Endothelial cell of umbilical vein (primary cell): ENCODE measurements at regions not wholly inside any gene's neighbourhood (a gene's known extent, or its start where the extent isn't known, plus 50 kb on each side); places are given as distances from the start of the nearest gene placed in this dataset.

Source experiments
- BruUV-seq: library from RNA; stranded (reverse); fragments of 400-500 nt; replicated peaks from 2 replicates; lab custom pipeline; 2021; lab: Mats Ljungman, UMichigan
- CTCF ChIA-PET: fragments of 300-600, 350-600 bp; sonication (Branson Sonifier 250); formaldehyde crosslinking; loops from one replicate; lab custom pipeline; 2021; ENCODE audit warnings: antibody characterized with exemption, inconsistent platforms; lab: Charles Lee
- POLR2A ChIA-PET: fragments of 300-600, 350-600 bp; sonication (Branson Sonifier 250); formaldehyde crosslinking; loops from one replicate; lab custom pipeline; 2021; ENCODE audit warnings: antibody characterized with exemption, inconsistent platforms; lab: Charles Lee
- DNase-seq: peaks from one replicate; pipeline ENCODE4 v3.0.0-alpha.2; 2011; ENCODE audit warnings: low read depth, low spot score
- FAIRE-seq: peaks from 2 replicates; lab custom pipeline; 2011; peaks lifted over from hg19 to GRCh38; lab: Jason Lieb, UNC
- H2AFZ ChIP-seq: 2 replicates; pipeline ENCODE4 v1.6.0; 2012; ENCODE audit warnings: low read depth, low read length, control low read depth, inconsistent platforms
- H3K27ac ChIP-seq: 2 replicates; pipeline ENCODE4 v1.5.1; 2011; ENCODE audit warnings: low read depth, mild to moderate bottlenecking, control low read depth, low read length, moderate library complexity; ENCODE audit not compliant: insufficient read depth
- H3K27me3 ChIP-seq, 2 experiments: 2 replicates each; pipeline versions ENCODE4 v1.6.0 to v1.6.1; 2011; ENCODE audit warnings: low read length in 2 of 2, mixed read lengths in 1 of 2; ENCODE audit not compliant: control insufficient read depth in 2 of 2, insufficient read depth in 2 of 2
- H3K36me3 ChIP-seq, 2 experiments: 2 replicates in 1 of 2; 3 replicates in 1 of 2; pipeline ENCODE4 v1.5.1; 2011; ENCODE audit warnings: low read length in 2 of 2, mild to moderate bottlenecking in 1 of 2, moderate library complexity in 1 of 2; ENCODE audit not compliant: control insufficient read depth in 2 of 2, insufficient read depth in 2 of 2; ENCODE audit errors: extremely low read depth in 1 of 2
- H3K4me1 ChIP-seq: 3 replicates; pipeline ENCODE4 v1.5.1; 2011; ENCODE audit warnings: mild to moderate bottlenecking, low read length; ENCODE audit not compliant: control insufficient read depth, insufficient read depth; ENCODE audit errors: extremely low read depth
- H3K4me2 ChIP-seq: 2 replicates; pipeline ENCODE4 v1.6.1; 2011; ENCODE audit warnings: low read length, control low read depth, mixed read lengths; ENCODE audit not compliant: insufficient read depth
- H3K4me3 ChIP-seq, 3 experiments: fragments of 200-600 bp in 1 of 3; sonication (generic), shearing (Covaris generic) in 1 of 3; replicated peaks in 1 of 3; 2 replicates each; pipeline ENCODE4 v1.5.1; 2011 to 2016; ENCODE audit warnings: control low read depth in 3 of 3, low read length in 3 of 3, mild to moderate bottlenecking in 2 of 3, inconsistent platforms in 1 of 3, low read depth in 1 of 3, moderate library complexity in 1 of 3; ENCODE audit not compliant: insufficient read depth in 1 of 3
- H3K79me2 ChIP-seq: 2 replicates; pipeline ENCODE4 v1.6.0; 2012; ENCODE audit warnings: low read length, inconsistent platforms; ENCODE audit not compliant: control insufficient read depth, insufficient read depth
- H3K9ac ChIP-seq: replicated peaks from 2 replicates; pipeline ENCODE3; 2011; ENCODE audit warnings: low read length, control low read depth; ENCODE audit not compliant: insufficient read depth; ENCODE audit errors: extremely low read depth
- H3K9me1 ChIP-seq: replicated peaks from 3 replicates; pipeline ENCODE4 v1.6.0; 2011; ENCODE audit warnings: mild to moderate bottlenecking, low read length; ENCODE audit not compliant: control insufficient read depth, insufficient read depth; ENCODE audit errors: extremely low read depth
- H3K9me3 ChIP-seq: replicated peaks from 2 replicates; pipeline ENCODE4 v1.5.1; 2012; ENCODE audit warnings: low read length, inconsistent platforms; ENCODE audit not compliant: control insufficient read depth, insufficient read depth
- H4K20me1 ChIP-seq: replicated peaks from 2 replicates; pipeline ENCODE3; 2011; ENCODE audit warnings: mild to moderate bottlenecking, low read length; ENCODE audit not compliant: control insufficient read depth, insufficient read depth; ENCODE audit errors: extremely low read depth
- EZH2 ChIP-seq: IDR thresholded peaks from 2 replicates; pipeline ENCODE4 v1.6.1; 2012; ENCODE audit warnings: borderline replicate concordance, low read depth, mild to moderate bottlenecking, moderate library complexity, low read length, inconsistent platforms; ENCODE audit not compliant: severe bottlenecking
- FOS ChIP-seq: IDR thresholded peaks from 2 replicates; pipeline ENCODE4 v1.6.1; 2011; ENCODE audit warnings: mild to moderate bottlenecking, low read length, moderate library complexity, borderline replicate concordance; ENCODE audit not compliant: insufficient read depth
- GATA2 ChIP-seq: IDR thresholded peaks from 2 replicates; pipeline ENCODE4 v1.7.0; 2011; ENCODE audit warnings: low read depth, mild to moderate bottlenecking, moderate library complexity, mixed read lengths, low read length; ENCODE audit not compliant: insufficient read length, insufficient read depth
- JUN ChIP-seq: IDR thresholded peaks from 2 replicates; pipeline ENCODE4 v1.6.1; 2011; ENCODE audit warnings: borderline replicate concordance, low read depth; ENCODE audit not compliant: insufficient read length, insufficient read depth
- MYC ChIP-seq: IDR thresholded peaks from one replicate; pipeline ENCODE4 v1.6.1; 2011; ENCODE audit warnings: mild to moderate bottlenecking, low read depth, low read length
- POLR2A ChIP-seq: IDR thresholded peaks from 2 replicates; pipeline ENCODE4 v1.6.1; 2012; ENCODE audit warnings: low read depth, mild to moderate bottlenecking, control low read depth, low read length
- POLR2AphosphoS5 ChIP-seq: IDR thresholded peaks from 2 replicates; pipeline ENCODE4 v1.6.1; 2012; ENCODE audit warnings: low read depth, mild to moderate bottlenecking, control low read depth, low read length, moderate library complexity; ENCODE audit not compliant: insufficient read depth
- dilution Hi-C: fragments of 300-500 bp; cut with MboI; formaldehyde crosslinking; loops from one replicate; pipeline ENCODE4 v1.15.0; 2019; ENCODE audit warnings: low sequenced_read_pairs; ENCODE audit not compliant: extremely low pct_ligation_motif_present
- intact Hi-C: fragments of 100-400 bp; cut with micrococcal nuclease; formaldehyde crosslinking; loops from one replicate; pipeline ENCODE4 v1.10.0; 2022
- TF ChIP-seq, protein P1 (sequence below), 2 donors: IDR thresholded peaks; 1 replicate in 1 of 2; 2 replicates in 1 of 2; pipeline ENCODE4 v1.5.1; 2011; ENCODE audit warnings: low read length in 2 of 2, mild to moderate bottlenecking in 2 of 2, moderate library complexity in 2 of 2, control low read depth in 1 of 2, inconsistent platforms in 1 of 2, low read depth in 1 of 2; ENCODE audit not compliant: insufficient read depth in 1 of 2; ENCODE audit errors: extremely low read depth in 1 of 2
- TF ChIP-seq, protein P2 (sequence below): IDR thresholded peaks from 2 replicates; pipeline ENCODE4 v1.6.1; 2011; ENCODE audit not compliant: insufficient read depth, insufficient read length

DNA sequence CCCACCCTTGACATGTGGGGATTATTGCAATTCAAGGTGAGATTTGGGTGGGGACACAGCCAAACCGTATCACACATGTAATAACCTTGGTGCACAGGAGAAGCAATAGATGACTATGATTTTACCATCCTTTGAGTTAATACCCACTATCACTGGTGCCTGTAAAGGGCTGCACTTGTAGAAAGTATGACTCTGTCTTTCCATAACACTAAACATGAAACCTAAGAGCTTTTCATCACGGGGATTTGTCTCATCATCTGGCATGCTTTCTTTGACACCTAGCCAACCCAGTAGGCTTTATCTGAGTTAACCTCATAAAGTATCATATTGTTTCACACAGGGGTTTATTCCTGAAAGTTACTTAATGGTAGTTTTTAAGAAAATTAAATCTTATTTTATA lies 188.9 kb upstream of the TNC start:
- no peak overlapping the region for H3K9ac ChIP-seq
- no peak overlapping the region for H3K4me2 ChIP-seq
- BruUV-seq, result no TSS peak
- H4K20me1 ChIP-seq, result no peaks in the 10 kb centered on the region
- H3K4me1 ChIP-seq, result no peaks in the 10 kb centered on the region
- H3K36me3 ChIP-seq, result no peaks in the 10 kb centered on the region
- DNase-seq (no peak), FAIRE-seq (no peak)
- TF ChIP-seq, protein P1, sequence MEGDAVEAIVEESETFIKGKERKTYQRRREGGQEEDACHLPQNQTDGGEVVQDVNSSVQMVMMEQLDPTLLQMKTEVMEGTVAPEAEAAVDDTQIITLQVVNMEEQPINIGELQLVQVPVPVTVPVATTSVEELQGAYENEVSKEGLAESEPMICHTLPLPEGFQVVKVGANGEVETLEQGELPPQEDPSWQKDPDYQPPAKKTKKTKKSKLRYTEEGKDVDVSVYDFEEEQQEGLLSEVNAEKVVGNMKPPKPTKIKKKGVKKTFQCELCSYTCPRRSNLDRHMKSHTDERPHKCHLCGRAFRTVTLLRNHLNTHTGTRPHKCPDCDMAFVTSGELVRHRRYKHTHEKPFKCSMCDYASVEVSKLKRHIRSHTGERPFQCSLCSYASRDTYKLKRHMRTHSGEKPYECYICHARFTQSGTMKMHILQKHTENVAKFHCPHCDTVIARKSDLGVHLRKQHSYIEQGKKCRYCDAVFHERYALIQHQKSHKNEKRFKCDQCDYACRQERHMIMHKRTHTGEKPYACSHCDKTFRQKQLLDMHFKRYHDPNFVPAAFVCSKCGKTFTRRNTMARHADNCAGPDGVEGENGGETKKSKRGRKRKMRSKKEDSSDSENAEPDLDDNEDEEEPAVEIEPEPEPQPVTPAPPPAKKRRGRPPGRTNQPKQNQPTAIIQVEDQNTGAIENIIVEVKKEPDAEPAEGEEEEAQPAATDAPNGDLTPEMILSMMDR (IDR thresholded peaks at IDR 0.05; ENCODE audit: extremely low read depth in 1 of 2, insufficient read depth in 1 of 2, low read depth in 1 of 2, low read length in 2 of 2), result no peak
- TF ChIP-seq GATA2 (no peak), FOS (no peak), MYC (no peak), JUN (no peak), EZH2 (no peak), POLR2A (no peak), POLR2AphosphoS5 (no peak)
- TF ChIP-seq, protein P2, sequence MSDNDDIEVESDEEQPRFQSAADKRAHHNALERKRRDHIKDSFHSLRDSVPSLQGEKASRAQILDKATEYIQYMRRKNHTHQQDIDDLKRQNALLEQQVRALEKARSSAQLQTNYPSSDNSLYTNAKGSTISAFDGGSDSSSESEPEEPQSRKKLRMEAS, result no peak
- dilution Hi-C loops, result no loop called here
- H3K27me3 ChIP-seq, result no peaks in the 10 kb centered on the region
- POLR2A ChIA-PET, result no interaction called here
- intact Hi-C loops, result no loop called here
- H2AFZ ChIP-seq, result no peak overlapping the region
- no peaks in the 10 kb centered on the region for H3K79me2 ChIP-seq
- H3K9me3 ChIP-seq, result no peaks in the 10 kb centered on the region
- CTCF ChIA-PET, result no interaction called here
- H3K9me1 ChIP-seq, result no peaks in the 10 kb centered on the region
- H3K4me3 ChIP-seq, result no peak overlapping the region
- H3K27ac ChIP-seq, result no peak overlapping the region
